HEK293 (cell line): ENCODE measurements at regions not wholly inside any gene's neighbourhood (a gene's known extent, or its start where the extent isn't known, plus 50 kb on each side); places are given as distances from the start of the nearest gene placed in this dataset.

Experiments
- CTCF ChIA-PET: fragments of 350-600 bp; formaldehyde crosslinking; extraction: SDS; loops from one replicate; lab custom pipeline; 2021; ENCODE audit warnings: antibody characterized with exemption; lab: Yijun Ruan, JAX
- POLR2A ChIA-PET: fragments of 300-600 bp; formaldehyde crosslinking; extraction: SDS; loops from one replicate; lab custom pipeline; 2020; ENCODE audit warnings: antibody characterized with exemption, inconsistent platforms; lab: Yijun Ruan, JAX
- H3K27ac ChIP-seq: fragments of 200-500 bp; sonication (Bioruptor generic); 2 replicates; pipeline ENCODE4 v1.5.1; 2014; ENCODE audit warnings: low read depth, low read length, control low read depth, inconsistent platforms; ENCODE audit errors: extremely low read depth
- H3K36me3 ChIP-seq, 2 experiments: fragments of 200-500 bp in 1 of 2; sonication (Bioruptor generic) in 1 of 2; 1 replicate in 1 of 2; 2 replicates in 1 of 2; pipeline ENCODE4 v1.5.1; 2014 to 2017; ENCODE audit warnings: inconsistent platforms in 2 of 2, low read length in 2 of 2; ENCODE audit not compliant: control insufficient read depth in 2 of 2, insufficient read depth in 1 of 2
- H3K4me1 ChIP-seq: fragments of 200-500 bp; sonication (Bioruptor generic); 2 replicates; pipeline ENCODE4 v1.5.1; 2014; ENCODE audit warnings: mild to moderate bottlenecking, low read length, inconsistent platforms; ENCODE audit not compliant: control insufficient read depth, insufficient read depth
- H3K4me3 ChIP-seq: 2 replicates; pipeline ENCODE4 v1.5.1; 2011; ENCODE audit warnings: low read depth, mild to moderate bottlenecking, control low read depth, low read length, moderate library complexity
- H3K9me3 ChIP-seq: fragments of 200-500 bp; sonication (Bioruptor generic); 2 replicates; pipeline ENCODE4 v1.5.1; 2014; ENCODE audit warnings: low read depth, low read length, inconsistent platforms; ENCODE audit not compliant: control insufficient read depth, insufficient read depth
- KLF7 ChIP-seq: fragments of 450-650 bp; formaldehyde crosslinking; IDR thresholded peaks from 2 replicates; pipeline ENCODE4 v1.5.1; 2016; ENCODE audit warnings: missing biosample characterization, missing genetic modification characterization, borderline replicate concordance
- PRDM4 ChIP-seq: fragments of 450-650 bp; formaldehyde crosslinking; IDR thresholded peaks from 2 replicates; pipeline ENCODE4 v1.5.1; 2017; ENCODE audit warnings: missing biosample characterization, missing genetic modification characterization
- SCRT2 ChIP-seq: fragments of 450-650 bp; formaldehyde crosslinking; IDR thresholded peaks from 2 replicates; pipeline ENCODE4 v1.5.1; 2016; ENCODE audit warnings: missing biosample characterization, missing genetic modification characterization
- ZBTB11 ChIP-seq: fragments of 450-650 bp; formaldehyde crosslinking; conservative IDR thresholded peaks from 2 replicates; pipeline ENCODE4 v1.5.1; 2016; ENCODE audit warnings: low read depth, missing biosample characterization, missing genetic modification characterization
- ZNF121 ChIP-seq: fragments of 450-650 bp; formaldehyde crosslinking; IDR thresholded peaks from 2 replicates; pipeline ENCODE4 v1.5.1; 2016; ENCODE audit warnings: missing biosample characterization, missing genetic modification characterization
- ZNF19 ChIP-seq: fragments of 450-650 bp; formaldehyde crosslinking; IDR thresholded peaks from 2 replicates; pipeline ENCODE4; 2016; ENCODE audit warnings: missing biosample characterization, missing genetic modification characterization, low read depth
- ZNF239 ChIP-seq: fragments of 450-650 bp; formaldehyde crosslinking; IDR thresholded peaks from 2 replicates; pipeline ENCODE4 v1.5.1; 2016; ENCODE audit warnings: missing biosample characterization, missing genetic modification characterization
- ZNF335 ChIP-seq: fragments of 450-650 bp; formaldehyde crosslinking; conservative IDR thresholded peaks from 2 replicates; pipeline ENCODE4 v1.5.1; 2016; ENCODE audit warnings: missing biosample characterization, missing genetic modification characterization
- ZNF354C ChIP-seq: fragments of 450-650 bp; formaldehyde crosslinking; IDR thresholded peaks from 2 replicates; pipeline ENCODE4 v1.5.1; 2016; ENCODE audit warnings: missing biosample characterization, missing genetic modification characterization, low read depth, borderline replicate concordance
- ZNF48 ChIP-seq: fragments of 450-650 bp; formaldehyde crosslinking; IDR thresholded peaks from 2 replicates; pipeline ENCODE4 v1.5.1; 2016; ENCODE audit warnings: missing biosample characterization, missing genetic modification characterization
- ZNF514 ChIP-seq: fragments of 450-650 bp; formaldehyde crosslinking; IDR thresholded peaks from 2 replicates; pipeline ENCODE4 v1.5.1; 2016; ENCODE audit warnings: missing biosample characterization, missing genetic modification characterization
- ZNF776 ChIP-seq: fragments of 450-650 bp; formaldehyde crosslinking; IDR thresholded peaks from 2 replicates; pipeline ENCODE4 v1.5.0; 2017; ENCODE audit warnings: missing biosample characterization, missing genetic modification characterization, borderline replicate concordance
- TF ChIP-seq, protein P1 (sequence below): IDR thresholded peaks from 2 replicates; pipeline ENCODE4 v1.6.1; 2011; ENCODE audit warnings: mild to moderate bottlenecking, low read depth, low read length, borderline replicate concordance
- TF ChIP-seq, protein P2 (sequence below): fragments of 450-650 bp; formaldehyde crosslinking; IDR thresholded peaks from 2 replicates; pipeline ENCODE4 v1.5.1; 2016; ENCODE audit warnings: missing biosample characterization, missing genetic modification characterization

DNA sequence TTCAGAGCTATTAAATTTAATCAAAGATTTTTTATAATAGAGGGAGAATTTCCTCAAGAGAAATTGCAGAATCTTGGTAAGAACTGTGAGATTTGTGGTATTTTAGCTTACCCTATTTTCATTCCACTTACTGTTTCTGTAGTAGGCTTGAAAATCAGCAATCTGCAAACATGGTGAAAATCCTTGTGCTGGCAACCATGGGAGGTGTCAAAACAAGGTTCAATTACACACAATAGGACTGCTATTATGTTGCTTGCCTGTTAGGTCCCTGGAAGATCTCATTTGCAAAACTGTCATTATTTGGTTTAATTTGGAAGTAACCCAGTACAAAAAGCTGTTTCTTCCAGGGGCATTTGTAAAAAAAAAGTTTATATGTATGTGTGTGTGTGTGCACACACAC lies 662.8 kb upstream of the SLITRK6 start (continued):
- TF ChIP-seq PRDM4 (tag by site-specific recombination) (no peak), ZNF354C (tag by site-specific recombination) (no peak), SCRT2 (tag by site-specific recombination) (no peak), ZNF48 (tag by site-specific recombination) (no peak)
- TF ChIP-seq, protein P1, sequence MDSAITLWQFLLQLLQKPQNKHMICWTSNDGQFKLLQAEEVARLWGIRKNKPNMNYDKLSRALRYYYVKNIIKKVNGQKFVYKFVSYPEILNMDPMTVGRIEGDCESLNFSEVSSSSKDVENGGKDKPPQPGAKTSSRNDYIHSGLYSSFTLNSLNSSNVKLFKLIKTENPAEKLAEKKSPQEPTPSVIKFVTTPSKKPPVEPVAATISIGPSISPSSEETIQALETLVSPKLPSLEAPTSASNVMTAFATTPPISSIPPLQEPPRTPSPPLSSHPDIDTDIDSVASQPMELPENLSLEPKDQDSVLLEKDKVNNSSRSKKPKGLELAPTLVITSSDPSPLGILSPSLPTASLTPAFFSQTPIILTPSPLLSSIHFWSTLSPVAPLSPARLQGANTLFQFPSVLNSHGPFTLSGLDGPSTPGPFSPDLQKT, result no peak
- TF ChIP-seq, protein P2, sequence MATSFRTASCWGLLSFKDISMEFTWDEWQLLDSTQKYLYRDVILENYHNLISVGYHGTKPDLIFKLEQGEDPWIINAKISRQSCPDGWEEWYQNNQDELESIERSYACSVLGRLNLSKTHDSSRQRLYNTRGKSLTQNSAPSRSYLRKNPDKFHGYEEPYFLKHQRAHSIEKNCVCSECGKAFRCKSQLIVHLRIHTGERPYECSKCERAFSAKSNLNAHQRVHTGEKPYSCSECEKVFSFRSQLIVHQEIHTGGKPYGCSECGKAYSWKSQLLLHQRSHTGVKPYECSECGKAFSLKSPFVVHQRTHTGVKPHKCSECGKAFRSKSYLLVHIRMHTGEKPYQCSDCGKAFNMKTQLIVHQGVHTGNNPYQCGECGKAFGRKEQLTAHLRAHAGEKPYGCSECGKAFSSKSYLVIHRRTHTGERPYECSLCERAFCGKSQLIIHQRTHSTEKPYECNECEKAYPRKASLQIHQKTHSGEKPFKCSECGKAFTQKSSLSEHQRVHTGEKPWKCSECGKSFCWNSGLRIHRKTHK (tag by site-specific recombination), result no peak

GRCh38 chr13:86464193-86464592 lies 665.0 kb upstream of the SLITRK6 start:
- POLR2A ChIA-PET, result no interaction called here
- Histone ChIP-seq H3K4me1 (no peaks in the 10 kb centered on the region), H3K27ac (no peak overlapping the region), H3K4me3 (no peak overlapping the region), H3K9me3 (no peaks in the 10 kb centered on the region), H3K36me3 (no peaks in the 10 kb centered on the region)
- TF ChIP-seq ZNF239 (tag by site-specific recombination) (no peak), ZNF335 (tag by site-specific recombination) (no peak), ZBTB11 (tag by site-specific recombination) (no peak), ZNF514 (no peak)
- CTCF ChIA-PET, result no interaction called here

DNA sequence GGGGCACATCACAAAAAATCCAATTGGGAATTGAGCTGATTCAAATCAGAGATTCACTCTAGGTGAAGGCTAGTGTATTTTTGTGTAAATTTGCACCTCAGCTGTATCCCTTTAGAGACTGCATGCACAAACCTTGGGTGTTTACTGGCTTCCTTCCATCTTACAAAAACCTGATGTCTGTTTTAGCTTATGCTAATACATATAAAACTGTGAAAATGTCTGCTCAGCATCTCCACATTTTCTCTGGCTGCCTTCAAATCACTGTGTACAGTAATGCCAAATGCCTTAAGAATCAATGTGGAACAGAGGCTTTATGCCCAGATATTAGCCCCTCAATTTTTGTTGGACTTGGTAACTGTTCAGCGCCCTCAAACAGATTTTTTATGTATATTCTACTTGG lies 675.8 kb upstream of the SLITRK6 start:
- Histone ChIP-seq H3K9me3 (no peaks in the 10 kb centered on the region), H3K36me3 (no peaks in the 10 kb centered on the region), H3K4me1 (no peaks in the 10 kb centered on the region), H3K4me3 (no peak overlapping the region), H3K27ac (no peak overlapping the region)
- POLR2A ChIA-PET, result no interaction called here
- TF ChIP-seq ZNF121 (tag by site-specific recombination) (no peak), ZNF19 (no peak), ZNF776 (no peak), KLF7 (tag by site-specific recombination) (no peak)
- CTCF ChIA-PET, result no interaction called here
